ENCODE measurements at regions not wholly inside any gene's neighbourhood (a gene's known extent, or its start where the extent isn't known, plus 50 kb on each side); places are given as distances from the start of the nearest gene placed in this dataset.
A peak's percentile ranks its signal among the peaks of the same experiment; 100 is the strongest.

DNA sequence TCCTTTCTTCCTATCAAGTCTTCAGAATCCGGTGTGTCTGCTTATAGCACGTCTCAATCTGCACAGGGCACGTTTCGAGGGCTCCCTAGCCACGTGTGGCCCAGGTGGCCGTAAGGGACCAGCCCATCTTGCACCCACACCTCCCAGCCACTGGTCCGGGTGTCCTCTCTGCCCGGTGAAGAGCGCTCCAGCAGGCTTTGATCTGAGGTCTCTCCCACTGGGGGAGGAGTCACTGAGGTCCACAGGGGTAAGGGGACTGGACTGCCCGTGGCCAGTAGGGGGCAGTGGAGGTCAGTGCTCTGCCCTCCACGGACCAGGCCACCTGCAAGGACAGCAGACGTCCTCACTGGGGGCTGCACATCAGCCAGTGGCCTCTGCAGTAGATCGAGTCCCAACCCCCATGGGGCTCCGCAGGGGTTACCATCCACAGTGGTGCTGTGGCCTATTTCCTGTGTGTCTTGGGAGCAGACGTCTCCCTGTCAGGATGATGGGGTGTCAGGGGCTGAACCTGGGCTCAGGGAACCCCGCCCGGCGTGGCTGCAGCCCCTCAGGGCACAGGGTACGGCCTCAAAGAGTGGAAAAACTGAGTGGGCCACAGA is 204.1 kb upstream of the CIBAR2 start:
- Mint-ChIP-seq H3K27ac (no peak overlapping the region), H3K4me1 (peaks cover 9% of the 10 kb centered on the region), H3K36me3 (peaks cover 0 to 5% of the 10 kb centered on the region in 2 donors), H3K27me3 (ENCODE audit: low read depth in 3 of 3) (peaks cover 14 to 23% (median 19%) of the 10 kb centered on the region in 3 donors), H3K9me3 (no peaks in the 10 kb centered on the region), H3K4me3 (no peak overlapping the region)
- TF ChIP-seq, protein P1, sequence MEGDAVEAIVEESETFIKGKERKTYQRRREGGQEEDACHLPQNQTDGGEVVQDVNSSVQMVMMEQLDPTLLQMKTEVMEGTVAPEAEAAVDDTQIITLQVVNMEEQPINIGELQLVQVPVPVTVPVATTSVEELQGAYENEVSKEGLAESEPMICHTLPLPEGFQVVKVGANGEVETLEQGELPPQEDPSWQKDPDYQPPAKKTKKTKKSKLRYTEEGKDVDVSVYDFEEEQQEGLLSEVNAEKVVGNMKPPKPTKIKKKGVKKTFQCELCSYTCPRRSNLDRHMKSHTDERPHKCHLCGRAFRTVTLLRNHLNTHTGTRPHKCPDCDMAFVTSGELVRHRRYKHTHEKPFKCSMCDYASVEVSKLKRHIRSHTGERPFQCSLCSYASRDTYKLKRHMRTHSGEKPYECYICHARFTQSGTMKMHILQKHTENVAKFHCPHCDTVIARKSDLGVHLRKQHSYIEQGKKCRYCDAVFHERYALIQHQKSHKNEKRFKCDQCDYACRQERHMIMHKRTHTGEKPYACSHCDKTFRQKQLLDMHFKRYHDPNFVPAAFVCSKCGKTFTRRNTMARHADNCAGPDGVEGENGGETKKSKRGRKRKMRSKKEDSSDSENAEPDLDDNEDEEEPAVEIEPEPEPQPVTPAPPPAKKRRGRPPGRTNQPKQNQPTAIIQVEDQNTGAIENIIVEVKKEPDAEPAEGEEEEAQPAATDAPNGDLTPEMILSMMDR (IDR thresholded peaks at IDR 0.05), result peak; percentile 91
- H3K27me3 ChIP-seq (ENCODE audit: control insufficient read depth in 2 of 2, insufficient read depth in 2 of 2, low read length in 2 of 2), result peaks cover 0 to 5% of the 10 kb centered on the region in 2 donors
- H3K9me3 ChIP-seq (replicated peaks in 1 of 2; ENCODE audit: control insufficient read depth in 1 of 2, insufficient read depth in 1 of 2, low read length in 2 of 2), result no peaks in the 10 kb centered on the region
- no peak overlapping the region for H3K4me3 ChIP-seq (replicated peaks in 1 of 3; ENCODE audit: low read depth in 2 of 3, low read length in 3 of 3)
- H3K9ac ChIP-seq (ENCODE audit: insufficient read depth, low read length, poor library complexity, severe bottlenecking), result no peak overlapping the region
- H3K4me1 ChIP-seq (ENCODE audit: control insufficient read depth in 1 of 2, insufficient read depth in 2 of 2, low read length in 2 of 2), result peaks cover 1 to 3% of the 10 kb centered on the region in 2 donors
- no peak overlapping the region for H3K27ac ChIP-seq (ENCODE audit: low read depth in 1 of 2, low read length in 2 of 2)
- no peak overlapping the region for H2AFZ ChIP-seq (ENCODE audit: insufficient read depth, low read depth, low read length, poor library complexity, severe bottlenecking)
- intact Hi-C loops (cut with micrococcal nuclease), result no loop called here
- H4K20me1 ChIP-seq (ENCODE audit: insufficient read depth, low read length), result no peaks in the 10 kb centered on the region
- H3K4me2 ChIP-seq (replicated peaks; ENCODE audit: extremely low read depth, low read length, poor library complexity, severe bottlenecking), result no peak overlapping the region
- WGBS (ENCODE audit: insufficient coverage), result 60% methylated on average over 15 of the region's 19 CpGs
- no peaks in the 10 kb centered on the region for H3K79me2 ChIP-seq (ENCODE audit: insufficient read depth, low read length)
- no peaks in the 10 kb centered on the region for H3K36me3 ChIP-seq (replicated peaks in 1 of 2; ENCODE audit: control insufficient read depth in 1 of 2, insufficient read depth in 2 of 2, low read length in 2 of 2)
- peak; percentile 51 to 57 (median 54) for DNase-seq

GRCh38 chr16:85316944-85317343 is 204.7 kb upstream of the CIBAR2 start:
- no peaks in the 10 kb centered on the region for H3K79me2 ChIP-seq (ENCODE audit: insufficient read depth, low read length)
- WGBS (ENCODE audit: insufficient coverage), result 93% methylated on average over 9 of the region's 9 CpGs

More at GRCh38 chr16:85316944-85317343, 204.7 kb upstream of the CIBAR2 start:
- Histone ChIP-seq H3K27me3 (ENCODE audit: control insufficient read depth in 2 of 2, insufficient read depth in 2 of 2, low read length in 2 of 2) (peaks cover 0 to 2% of the 10 kb centered on the region in 2 donors), H3K4me2 (replicated peaks; ENCODE audit: extremely low read depth, low read length, poor library complexity, severe bottlenecking) (no peak overlapping the region), H2AFZ (ENCODE audit: insufficient read depth, low read depth, low read length, poor library complexity, severe bottlenecking) (no peak overlapping the region), H3K4me1 (ENCODE audit: control insufficient read depth in 1 of 2, insufficient read depth in 2 of 2, low read length in 2 of 2) (no peaks in the 10 kb centered on the region), H3K9me3 (replicated peaks in 1 of 2; ENCODE audit: control insufficient read depth in 1 of 2, insufficient read depth in 1 of 2, low read length in 2 of 2) (no peaks in the 10 kb centered on the region), H3K4me3 (replicated peaks in 1 of 3; ENCODE audit: low read depth in 2 of 3, low read length in 3 of 3) (no peak overlapping the region), H3K36me3 (replicated peaks in 1 of 2; ENCODE audit: control insufficient read depth in 1 of 2, insufficient read depth in 2 of 2, low read length in 2 of 2) (no peaks in the 10 kb centered on the region), H3K9ac (ENCODE audit: insufficient read depth, low read length, poor library complexity, severe bottlenecking) (no peak overlapping the region), H3K27ac (ENCODE audit: low read depth in 1 of 2, low read length in 2 of 2) (no peak overlapping the region), H4K20me1 (ENCODE audit: insufficient read depth, low read length) (no peaks in the 10 kb centered on the region)
- no peaks in the 10 kb centered on the region for H3K9me3 Mint-ChIP-seq
- H3K27ac Mint-ChIP-seq, result no peak overlapping the region
- TF ChIP-seq, protein P1 (IDR thresholded peaks at IDR 0.05), result no peak
- DNase-seq, result no peak
- no peak overlapping the region for H3K4me3 Mint-ChIP-seq
- H3K27me3 Mint-ChIP-seq (ENCODE audit: low read depth in 3 of 3), result peaks cover 14 to 18% (median 16%) of the 10 kb centered on the region in 3 donors
- peaks cover 0 to 5% of the 10 kb centered on the region in 2 donors for H3K36me3 Mint-ChIP-seq
- intact Hi-C loops (cut with micrococcal nuclease), result no loop called here
- H3K4me1 Mint-ChIP-seq, result peaks cover 6% of the 10 kb centered on the region

Measured in CD14-positive monocyte (primary cell).